ENCODE measurements at regions not wholly inside any gene's neighbourhood (a gene's known extent, or its start where the extent isn't known, plus 50 kb on each side); places are given as distances from the start of the nearest gene placed in this dataset.
"Not testable (repeated sequence)": the region's sequence is repeated elsewhere in the genome, so short reads cannot be mapped to it uniquely, and the experiment has no call there.

- Histone ChIP-seq H3K36me3 (no peaks in the 10 kb centered on the region), H3K27ac (no peak overlapping the region), H3K27me3 (no peaks in the 10 kb centered on the region), H3K4me3 (no peak overlapping the region), H3K4me1 (no peaks in the 10 kb centered on the region), H3K9me3 (no peaks in the 10 kb centered on the region)
- intact Hi-C loops (cut with DNase I): no loop called here
- ATAC-seq: no peak
- FAIRE-seq: no peak
- DNase-seq: no peak
- TF ChIP-seq CTCF (IDR thresholded peaks at IDR 0.05): no peak
- 68 to 79% methylated on average over 1 of the region's 1 CpG for WGBS, 2 donors
Measured at GRCh38 chr7:69439636-69440325, 158.5 kb upstream of the AUTS2 start.

GRCh38 chr7:69440976-69441375 lies 157.3 kb upstream of the AUTS2 start:
- TF ChIP-seq CTCF (IDR thresholded peaks at IDR 0.05): no peak
- Histone ChIP-seq H3K9me3 (no peaks in the 10 kb centered on the region), H3K36me3 (no peaks in the 10 kb centered on the region), H3K27me3 (no peaks in the 10 kb centered on the region), H3K27ac (no peak overlapping the region), H3K4me1 (no peaks in the 10 kb centered on the region), H3K4me3 (no peak overlapping the region)
- WGBS, 2 donors: 67 to 73% methylated on average over 2 of the region's 2 CpGs
- intact Hi-C loops (cut with DNase I): no loop called here
- ATAC-seq (no peak), FAIRE-seq (no peak), DNase-seq (no peak)

DNA sequence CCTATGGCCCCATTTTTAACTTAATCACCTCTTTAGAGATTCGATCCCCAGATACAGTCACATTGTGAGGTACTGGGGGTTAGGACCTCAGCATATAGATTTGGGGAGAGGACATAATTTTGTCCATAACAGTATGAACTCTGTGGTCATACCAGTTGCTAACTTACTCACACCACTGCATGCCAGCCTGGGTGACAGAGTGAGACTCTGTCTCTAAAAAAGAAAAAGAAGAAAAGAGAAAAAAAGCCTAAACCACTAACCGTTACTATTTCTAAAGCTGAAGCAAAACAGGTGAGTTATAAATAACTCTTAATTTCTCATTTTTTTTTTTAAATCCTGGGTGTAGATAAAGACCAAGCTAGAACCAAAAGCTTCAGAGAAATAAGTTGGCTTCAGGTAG lies 155.1 kb upstream of the AUTS2 start:
- WGBS, 2 donors: 69 to 80% methylated on average over 2 of the region's 2 CpGs
- TF ChIP-seq CTCF (IDR thresholded peaks at IDR 0.05): no peak
- Histone ChIP-seq H3K4me1 (no peaks in the 10 kb centered on the region), H3K36me3 (no peaks in the 10 kb centered on the region), H3K27ac (no peak overlapping the region), H3K4me3 (no peak overlapping the region), H3K9me3 (no peaks in the 10 kb centered on the region), H3K27me3 (no peaks in the 10 kb centered on the region)
- no peak for DNase-seq
- no peak for ATAC-seq
- no peak for FAIRE-seq
- intact Hi-C loops (cut with DNase I): no loop called here

- Histone ChIP-seq H3K36me3 (no peaks in the 10 kb centered on the region), H3K4me3 (no peak overlapping the region), H3K27me3 (no peaks in the 10 kb centered on the region), H3K27ac (no peak overlapping the region), H3K9me3 (no peaks in the 10 kb centered on the region), H3K4me1 (no peaks in the 10 kb centered on the region)
- FAIRE-seq (no peak), DNase-seq (no peak), ATAC-seq (no peak)
- 76 to 78% methylated on average over 11 of the region's 11 CpGs for WGBS, 2 donors
- no peak for TF ChIP-seq CTCF (IDR thresholded peaks at IDR 0.05)
- intact Hi-C loops (cut with DNase I): no loop called here
Measured at GRCh38 chr7:69445541-69445940, 152.7 kb upstream of the AUTS2 start.

DNA sequence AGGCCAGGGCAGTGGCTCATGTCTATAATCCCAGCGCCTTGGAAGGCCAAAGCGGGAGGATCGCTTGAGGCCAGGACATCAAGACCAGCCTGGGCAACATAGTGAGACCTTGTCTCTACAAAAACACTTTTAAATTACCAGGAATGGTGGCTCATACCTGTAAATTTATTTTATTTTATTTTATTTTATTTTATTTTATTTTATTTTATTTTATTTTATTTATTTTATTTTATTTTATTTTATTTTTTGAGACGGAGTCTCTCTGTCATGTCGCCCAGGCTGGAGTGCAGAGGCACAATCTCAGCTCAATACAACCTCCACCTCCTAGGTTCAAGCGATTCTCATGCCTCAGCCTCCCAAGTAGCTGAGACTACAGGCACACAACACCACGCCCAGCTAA lies 152.1 kb upstream of the AUTS2 start:
- H3K27ac ChIP-seq; DNase-seq; intact Hi-C loops (cut with DNase I); H3K9me3 ChIP-seq; H3K36me3 ChIP-seq; H3K4me3 ChIP-seq; FAIRE-seq; H3K27me3 ChIP-seq; H3K4me1 ChIP-seq; ATAC-seq: not testable (repeated sequence)
- WGBS, 2 donors: 90 to 95% methylated on average over 7 of the region's 7 CpGs

Measured in pancreas (tissue), 10 donors.